ENCODE measurements at regions not wholly inside any gene's neighbourhood (a gene's known extent, or its start where the extent isn't known, plus 50 kb on each side); places are given as distances from the start of the nearest gene placed in this dataset.

DNA sequence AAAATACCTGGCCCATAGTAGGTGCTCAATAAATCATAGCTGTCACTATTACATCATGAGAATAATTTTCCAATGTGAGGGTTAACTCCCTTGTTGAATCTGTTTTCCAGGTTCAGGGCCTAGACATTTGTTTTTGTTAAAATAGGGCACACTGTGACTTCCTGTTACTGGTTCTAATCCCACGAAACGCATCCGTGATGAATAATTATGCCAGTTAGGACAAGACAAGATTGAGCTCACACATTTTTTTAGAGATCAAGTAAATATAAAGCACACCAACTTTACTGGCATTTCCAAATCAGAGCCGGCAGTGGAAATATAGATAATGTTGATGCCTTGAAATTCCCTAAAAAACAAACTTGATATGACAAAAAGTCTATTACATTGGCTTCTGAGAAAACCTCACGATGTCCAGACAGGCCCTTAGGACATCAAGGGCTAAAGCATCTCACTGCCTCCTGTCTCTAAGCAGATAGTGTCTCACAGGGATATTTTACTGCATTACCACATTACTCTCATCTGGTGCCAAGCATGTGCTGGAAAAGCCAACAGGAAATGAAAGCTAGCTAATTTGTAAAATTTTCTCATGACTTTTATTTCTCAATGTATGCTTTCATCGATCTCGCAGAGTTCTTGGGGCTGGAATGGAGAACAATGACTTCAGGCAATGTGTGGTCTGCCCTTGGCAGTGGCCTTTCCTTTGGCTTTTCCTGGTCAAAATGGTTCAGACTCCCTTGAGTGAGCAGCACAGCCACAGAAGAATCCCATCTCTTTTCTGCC is 414.3 kb upstream of the PAPPA start:
- TF ChIP-seq GATA2 (IDR thresholded peaks at IDR 0.05; ENCODE audit: low read depth, low read length): no peak
- TF ChIP-seq GATA3 (IDR thresholded peaks at IDR 0.05; ENCODE audit: low read depth, low read length): no peak

GRCh38 chr9:115740986-115741385 is 412.6 kb upstream of the PAPPA start:
- TF ChIP-seq GATA2 (IDR thresholded peaks at IDR 0.05; ENCODE audit: low read depth, low read length): no peak

- TF ChIP-seq GATA2 (IDR thresholded peaks at IDR 0.05; ENCODE audit: low read depth, low read length): no peak
- TF ChIP-seq GATA3 (IDR thresholded peaks at IDR 0.05; ENCODE audit: low read depth, low read length): no peak
These were observed 409.6 kb upstream of the PAPPA start for GRCh38 chr9:115743709-115744605.

GRCh38 chr9:115746496-115746895 is 407.1 kb upstream of the PAPPA start:
- TF ChIP-seq GATA2 (IDR thresholded peaks at IDR 0.05; ENCODE audit: low read depth, low read length) (no peak), GATA3 (IDR thresholded peaks at IDR 0.05; ENCODE audit: low read depth, low read length) (no peak)

- TF ChIP-seq GATA3 (IDR thresholded peaks at IDR 0.05; ENCODE audit: low read depth, low read length): no peak
- no peak for TF ChIP-seq GATA2 (IDR thresholded peaks at IDR 0.05; ENCODE audit: low read depth, low read length)
These were observed 405.9 kb upstream of the PAPPA start for GRCh38 chr9:115747731-115748130.

DNA sequence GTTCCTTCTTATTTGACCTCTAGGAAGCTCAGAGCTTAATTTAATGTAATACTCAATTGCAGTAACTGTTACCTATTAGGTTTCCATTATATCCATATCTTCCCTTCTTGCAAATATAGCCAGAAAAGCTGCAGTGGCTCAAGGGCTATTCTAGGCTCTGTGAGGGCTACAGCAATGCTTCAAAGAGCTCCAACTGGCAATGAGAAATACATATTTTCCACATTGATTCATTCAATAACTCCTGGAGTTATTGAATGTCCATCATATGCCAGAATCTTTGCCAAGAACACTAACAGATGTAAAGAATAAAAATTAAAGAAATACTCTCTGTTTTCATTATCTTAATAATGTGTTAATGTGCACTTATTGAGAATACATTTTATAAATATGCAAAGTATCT is 396.9 kb upstream of the PAPPA start:
- no peak for TF ChIP-seq GATA2 (IDR thresholded peaks at IDR 0.05; ENCODE audit: low read depth, low read length)
- no peak for TF ChIP-seq GATA3 (IDR thresholded peaks at IDR 0.05; ENCODE audit: low read depth, low read length)

GRCh38 chr9:115757461-115757860 is 396.1 kb upstream of the PAPPA start:
- TF ChIP-seq GATA3 (IDR thresholded peaks at IDR 0.05; ENCODE audit: low read depth, low read length) (no peak), GATA2 (IDR thresholded peaks at IDR 0.05; ENCODE audit: low read depth, low read length) (no peak)

GRCh38 chr9:115758441-115758840 is 395.1 kb upstream of the PAPPA start:
- TF ChIP-seq GATA3 (IDR thresholded peaks at IDR 0.05; ENCODE audit: low read depth, low read length) (no peak), GATA2 (IDR thresholded peaks at IDR 0.05; ENCODE audit: low read depth, low read length) (no peak)

- no peak for TF ChIP-seq GATA2 (IDR thresholded peaks at IDR 0.05; ENCODE audit: low read depth, low read length)
- no peak for TF ChIP-seq GATA3 (IDR thresholded peaks at IDR 0.05; ENCODE audit: low read depth, low read length)
These were observed 394.2 kb upstream of the PAPPA start for GRCh38 chr9:115759426-115759825.

DNA sequence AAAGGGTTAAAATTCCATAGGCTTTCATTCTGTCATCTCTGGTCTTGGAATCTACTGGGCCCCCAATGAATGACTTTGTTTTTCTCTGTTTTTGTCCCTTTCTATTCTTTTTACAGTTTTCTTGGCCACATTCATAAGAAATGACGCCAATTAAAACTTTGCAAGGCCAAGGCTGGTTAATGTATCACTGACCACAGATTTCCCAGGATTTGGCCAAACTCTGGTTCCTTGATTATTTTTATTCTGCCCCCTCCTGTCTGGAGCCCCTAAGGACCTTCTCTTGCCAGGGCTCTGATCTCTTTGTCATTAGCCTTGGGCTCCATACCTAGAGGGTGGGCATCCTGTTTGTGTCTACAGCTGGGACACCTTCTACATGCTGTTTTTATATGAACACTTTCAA is 388.9 kb upstream of the PAPPA start:
- TF ChIP-seq GATA2 (IDR thresholded peaks at IDR 0.05; ENCODE audit: low read depth, low read length) (no peak), GATA3 (IDR thresholded peaks at IDR 0.05; ENCODE audit: low read depth, low read length) (no peak)

DNA sequence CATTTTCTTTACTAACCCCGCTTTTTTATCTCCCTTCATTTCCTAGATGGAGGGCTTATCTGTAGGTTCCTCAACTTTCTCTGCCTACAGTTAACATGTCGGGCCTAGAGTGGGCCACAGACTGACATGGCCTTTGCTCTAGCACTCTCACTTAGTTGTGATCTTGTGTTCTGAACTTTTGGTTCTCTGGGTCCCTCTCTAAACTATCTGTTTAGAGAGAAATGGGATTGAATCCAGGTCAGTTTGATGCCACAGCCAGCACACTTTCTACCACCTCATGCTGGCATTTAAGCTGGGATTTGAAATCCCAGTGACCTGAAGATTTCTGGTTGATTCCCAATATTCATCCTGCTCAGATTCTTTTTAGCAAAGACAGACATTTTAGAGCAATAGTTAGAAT is 388.5 kb upstream of the PAPPA start:
- TF ChIP-seq GATA2 (IDR thresholded peaks at IDR 0.05; ENCODE audit: low read depth, low read length): no peak

DNA sequence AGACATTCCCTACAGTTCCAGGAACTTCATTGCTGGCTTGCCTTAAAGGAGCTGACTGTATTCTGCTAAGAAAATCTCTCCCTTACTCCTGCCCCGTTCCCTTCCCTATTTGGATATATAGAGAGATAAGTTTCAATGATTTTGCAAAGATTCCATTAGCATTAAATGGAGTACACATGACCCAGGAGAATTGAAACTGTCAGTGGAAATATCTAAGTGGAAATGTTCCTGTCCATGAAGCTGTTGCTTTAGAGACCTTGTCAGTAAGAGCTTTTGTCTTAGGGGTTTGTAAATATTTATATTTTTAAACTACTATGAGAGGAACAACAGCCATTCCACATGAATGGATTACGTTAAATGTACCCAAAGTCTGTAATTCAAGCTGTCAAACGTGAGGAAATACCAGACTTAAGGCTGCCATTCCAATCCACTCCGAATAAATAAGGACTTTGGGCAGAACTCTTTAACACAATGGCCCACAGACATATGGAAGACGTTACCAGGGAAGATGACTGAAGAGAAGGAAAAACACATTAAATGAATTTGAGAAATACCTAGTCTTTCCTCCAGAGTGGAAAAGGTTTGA is 387.1 kb upstream of the PAPPA start:
- TF ChIP-seq GATA2 (IDR thresholded peaks at IDR 0.05; ENCODE audit: low read depth, low read length) (no peak), GATA3 (IDR thresholded peaks at IDR 0.05; ENCODE audit: low read depth, low read length) (no peak)

DNA sequence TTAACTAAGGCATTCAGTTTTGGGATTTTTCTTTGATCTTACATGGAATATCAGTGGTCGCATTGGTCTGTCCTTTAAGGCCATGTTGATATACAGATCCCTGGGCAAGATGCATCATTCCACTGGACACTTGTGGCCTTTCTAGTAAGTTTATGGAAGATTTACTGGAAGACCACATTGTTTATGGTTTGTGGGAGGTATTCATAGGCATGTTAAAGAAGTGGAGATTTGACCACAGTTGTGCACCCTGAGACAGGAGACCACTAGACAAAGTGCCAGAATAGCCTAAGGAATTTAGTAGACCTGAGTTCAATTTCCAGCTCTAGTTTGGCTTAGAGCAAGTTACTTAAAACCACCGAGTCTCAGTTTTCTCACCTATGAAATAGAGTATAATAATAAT is 383.1 kb upstream of the PAPPA start:
- no peak for TF ChIP-seq GATA3 (IDR thresholded peaks at IDR 0.05; ENCODE audit: low read depth, low read length)

GRCh38 chr9:115775659-115776058 is 377.9 kb upstream of the PAPPA start:
- no peak for TF ChIP-seq GATA3 (IDR thresholded peaks at IDR 0.05; ENCODE audit: low read depth, low read length)
- no peak for TF ChIP-seq GATA2 (IDR thresholded peaks at IDR 0.05; ENCODE audit: low read depth, low read length)

GRCh38 chr9:115777610-115778009 is 376.0 kb upstream of the PAPPA start:
- TF ChIP-seq GATA3 (IDR thresholded peaks at IDR 0.05; ENCODE audit: low read depth, low read length): no peak
- TF ChIP-seq GATA2 (IDR thresholded peaks at IDR 0.05; ENCODE audit: low read depth, low read length): no peak

All from SH-SY5Y (cell line).